DND-41 (cell line): ENCODE measurements at regions not wholly inside any gene's neighbourhood (a gene's known extent, or its start where the extent isn't known, plus 50 kb on each side); places are given as distances from the start of the nearest gene placed in this dataset.

Experiments used
- ATAC-seq: fragments of 200-7000 bp; cut with Tn5 transposase; 3 replicates; pipeline ENCODE4 v1.9.1; 2021; ENCODE audit warnings: low read depth; ENCODE audit not compliant: insufficient read depth
- DNase-seq: peaks from one replicate; pipeline ENCODE4 v3.0.0-alpha.2; 2020
- H2AFZ ChIP-seq: 2 replicates; pipeline ENCODE4 v1.6.0; 2012; ENCODE audit warnings: low read depth, low read length
- H3K27ac ChIP-seq: 2 replicates; pipeline ENCODE4 v1.5.1; 2012; ENCODE audit warnings: low read length, inconsistent platforms
- H3K27me3 ChIP-seq: fragments of 200-600 bp; sonication (generic); 2 replicates; pipeline ENCODE4 v1.6.0; 2012; ENCODE audit warnings: low read length, mild to moderate bottlenecking, inconsistent platforms; ENCODE audit not compliant: insufficient read depth, poor library complexity
- H3K36me3 ChIP-seq: 2 replicates; pipeline ENCODE4 v1.5.1; 2012; ENCODE audit warnings: low read length, inconsistent platforms; ENCODE audit not compliant: insufficient read depth
- H3K4me1 ChIP-seq: 2 replicates; pipeline ENCODE4 v1.5.1; 2012; ENCODE audit warnings: mild to moderate bottlenecking, low read length; ENCODE audit not compliant: insufficient read depth
- H3K4me2 ChIP-seq: 2 replicates; pipeline ENCODE4 v1.6.0; 2012; ENCODE audit warnings: mild to moderate bottlenecking, moderate library complexity, low read length, inconsistent platforms; ENCODE audit not compliant: insufficient read depth
- H3K4me3 ChIP-seq, 2 experiments: fragments of 200-600 bp in 1 of 2; shearing (Covaris generic) in 1 of 2; 2 replicates each; pipeline ENCODE4 v1.5.1; 2012 to 2016; ENCODE audit warnings: inconsistent platforms in 2 of 2, low read length in 2 of 2, mild to moderate bottlenecking in 2 of 2, low read depth in 1 of 2, moderate library complexity in 1 of 2
- H3K79me2 ChIP-seq: 2 replicates; pipeline ENCODE4 v1.6.0; 2012; ENCODE audit warnings: low read length, inconsistent platforms; ENCODE audit not compliant: insufficient read depth
- H3K9ac ChIP-seq: 2 replicates; pipeline ENCODE4 v1.6.0; 2012; ENCODE audit warnings: low read depth, mild to moderate bottlenecking, inconsistent platforms, low read length, moderate library complexity
- H3K9me3 ChIP-seq: 2 replicates; pipeline ENCODE4 v1.5.1; 2012; ENCODE audit warnings: low read length, moderate library complexity, mild to moderate bottlenecking, inconsistent platforms; ENCODE audit not compliant: insufficient read depth, severe bottlenecking
- H4K20me1 ChIP-seq: 2 replicates; pipeline ENCODE4 v1.6.0; 2012; ENCODE audit warnings: low read length; ENCODE audit not compliant: insufficient read depth
- CTCF ChIP-seq: IDR thresholded peaks from 2 replicates; pipeline ENCODE4 v1.5.1; 2012; ENCODE audit warnings: borderline replicate concordance, low read length, moderate library complexity, mild to moderate bottlenecking; ENCODE audit not compliant: poor library complexity, severe bottlenecking; ENCODE audit errors: extremely low read depth
- EZH2 ChIP-seq: IDR thresholded peaks from 3 replicates; pipeline ENCODE4 v1.6.1; 2012; ENCODE audit warnings: borderline replicate concordance, low read depth, mild to moderate bottlenecking, moderate library complexity, low read length, inconsistent platforms; ENCODE audit not compliant: severe bottlenecking

GRCh38 chr13:57270493-57270892, 103.5 kb downstream of the PRR20E start:
- no peaks in the 10 kb centered on the region for H3K9me3 ChIP-seq
- no peak overlapping the region for H3K4me3 ChIP-seq
- no peaks in the 10 kb centered on the region for H3K36me3 ChIP-seq
- no peaks in the 10 kb centered on the region for H3K79me2 ChIP-seq
- no peak for DNase-seq
- H3K4me1 ChIP-seq, result no peaks in the 10 kb centered on the region
- TF ChIP-seq EZH2 (no peak), CTCF (no peak)
- no peaks in the 10 kb centered on the region for H4K20me1 ChIP-seq
- no peak overlapping the region for H3K9ac ChIP-seq
- no peaks in the 10 kb centered on the region for H3K27me3 ChIP-seq
- no peak overlapping the region for H3K4me2 ChIP-seq
- ATAC-seq, result no peak
- no peak overlapping the region for H3K27ac ChIP-seq
- no peak overlapping the region for H2AFZ ChIP-seq

- H3K27me3 ChIP-seq, result no peaks in the 10 kb centered on the region
- no peaks in the 10 kb centered on the region for H4K20me1 ChIP-seq
- no peak overlapping the region for H3K9ac ChIP-seq
- DNase-seq (no peak), ATAC-seq (no peak)
- H3K79me2 ChIP-seq, result no peaks in the 10 kb centered on the region
- no peaks in the 10 kb centered on the region for H3K36me3 ChIP-seq
- H3K4me3 ChIP-seq, result no peak overlapping the region
- TF ChIP-seq EZH2 (no peak), CTCF (no peak)
- no peaks in the 10 kb centered on the region for H3K9me3 ChIP-seq
- H3K4me1 ChIP-seq, result no peaks in the 10 kb centered on the region
- H3K27ac ChIP-seq, result no peak overlapping the region
- no peak overlapping the region for H3K4me2 ChIP-seq
- H2AFZ ChIP-seq, result no peak overlapping the region
Observed at GRCh38 chr13:57286511-57287098, 119.6 kb downstream of the PRR20E start.

GRCh38 chr13:57302604-57303003, 135.6 kb downstream of the PRR20E start:
- Histone ChIP-seq H3K4me1 (no peaks in the 10 kb centered on the region), H3K36me3 (no peaks in the 10 kb centered on the region), H3K4me2 (no peak overlapping the region), H3K9ac (no peak overlapping the region), H2AFZ (no peak overlapping the region), H3K79me2 (no peaks in the 10 kb centered on the region), H3K27me3 (no peaks in the 10 kb centered on the region), H3K27ac (no peak overlapping the region), H3K4me3 (no peak overlapping the region), H4K20me1 (no peaks in the 10 kb centered on the region), H3K9me3 (no peaks in the 10 kb centered on the region)
- no peak for TF ChIP-seq CTCF
- TF ChIP-seq EZH2, result no peak
- ATAC-seq (no peak), DNase-seq (no peak)
